AG04449 (cell line): ENCODE measurements at regions not wholly inside any gene's neighbourhood (a gene's known extent, or its start where the extent isn't known, plus 50 kb on each side); places are given as distances from the start of the nearest gene placed in this dataset.

ENCODE experiments used
- CTCF ChIA-PET: fragments of 350-600 bp; formaldehyde crosslinking; extraction: SDS; loops from one replicate; lab custom pipeline; 2021; ENCODE audit warnings: antibody characterized with exemption; lab: Yijun Ruan, JAX
- POLR2A ChIA-PET: fragments of 400-600, 350-600 bp; formaldehyde crosslinking; extraction: SDS; loops from one replicate; lab custom pipeline; 2020; ENCODE audit warnings: antibody characterized with exemption, inconsistent platforms; lab: Yijun Ruan, JAX
- DNase-seq: peaks from one replicate; pipeline ENCODE4 v3.0.0-alpha.2; 2010; ENCODE audit warnings: low read depth, low spot score
- H3K4me3 ChIP-seq: 2 replicates; pipeline ENCODE4 v1.5.1; 2011; ENCODE audit warnings: low read depth, mild to moderate bottlenecking, control low read depth, low read length
- CTCF ChIP-seq: IDR thresholded peaks from one replicate; pipeline ENCODE4 v1.5.1; 2011; ENCODE audit warnings: mild to moderate bottlenecking, moderate library complexity, low read length, control low read depth, inconsistent platforms; ENCODE audit not compliant: insufficient read depth; ENCODE audit errors: missing control alignments

- POLR2A ChIA-PET, result interaction anchor here (0.8 kb wide), 1 partner anchor 581 kb away, joined by 3 read pairs; no protein-coding TSS in a partner anchor
Measured at GRCh38 chr18:41391616-41392595, 563.1 kb upstream of the PIK3C3 start.

GRCh38 chr18:41390309-41390708 lies 564.7 kb upstream of the PIK3C3 start:
- no peak for DNase-seq
- no peak for TF ChIP-seq CTCF
- ChIA-PET CTCF (interaction anchor here (1.2 to 1.9 kb wide), 3 partner anchors 8 to 292 kb away, joined by 3 to 9 read pairs (median 4); no protein-coding TSS in a partner anchor), POLR2A (no interaction called here)
- H3K4me3 ChIP-seq, result no peak overlapping the region

More at GRCh38 chr18:41391616-41392595, 563.1 kb upstream of the PIK3C3 start:
- CTCF ChIA-PET, result interaction anchor here (0.6 to 2.1 kb wide), 15 partner anchors 9 to 978 kb away, joined by 3 to 9 read pairs (median 4); no protein-coding TSS in a partner anchor
- H3K4me3 ChIP-seq, result peak overlapping the region; percentile 50
- peak; percentile 58 for TF ChIP-seq CTCF
- no peak for DNase-seq

- DNase-seq, result no peak
- CTCF ChIA-PET, result interaction anchor here (0.7 to 2.7 kb wide), 3 partner anchors 13 to 976 kb away, joined by 3 to 9 read pairs (median 3); no protein-coding TSS in a partner anchor
- H3K4me3 ChIP-seq, result no peak overlapping the region
- POLR2A ChIA-PET, result no interaction called here
- peak; percentile 25 for TF ChIP-seq CTCF
Measured at GRCh38 chr18:41378598-41378997, 576.4 kb upstream of the PIK3C3 start.

- TF ChIP-seq CTCF, result no peak
- H3K4me3 ChIP-seq, result no peak overlapping the region
- POLR2A ChIA-PET, result no interaction called here
- DNase-seq, result no peak
- CTCF ChIA-PET, result no interaction called here
Measured at GRCh38 chr18:41373612-41374011, 581.4 kb upstream of the PIK3C3 start.

- DNase-seq, result no peak
- ChIA-PET CTCF (interaction anchor here (1.8 kb wide), 1 partner anchor 19 kb away, joined by 6 read pairs; no protein-coding TSS in a partner anchor), POLR2A (no interaction called here)
- no peak for TF ChIP-seq CTCF
- H3K4me3 ChIP-seq, result no peak overlapping the region
Measured at GRCh38 chr18:41372046-41372665, 582.9 kb upstream of the PIK3C3 start.
